HepG2 (cell line): ENCODE measurements at regions not wholly inside any gene's neighbourhood (a gene's known extent, or its start where the extent isn't known, plus 50 kb on each side); places are given as distances from the start of the nearest gene placed in this dataset.

Experiments
- ATAC-seq: fragments of 200-7000 bp; cut with Tn5 transposase; 3 replicates; pipeline ENCODE4 v1.9.1; 2020; ENCODE audit warnings: mild to moderate bottlenecking, moderate library complexity
- BruUV-seq: library from RNA; stranded (reverse); fragments of 400-500 nt; replicated peaks from 2 replicates; lab custom pipeline; 2021; lab: Mats Ljungman, UMichigan
- CTCF ChIA-PET: fragments of 300-600 bp; formaldehyde crosslinking; extraction: SDS; loops from one replicate; lab custom pipeline; 2021; ENCODE audit warnings: low total read pairs, inconsistent platforms, low intra/inter-chr PET ratio; lab: Yijun Ruan, JAX
- POLR2A ChIA-PET: fragments of 350-600 bp; sonication (Branson Sonifier 250); formaldehyde crosslinking; loops from one replicate; lab custom pipeline; 2020; ENCODE audit warnings: antibody characterized with exemption, inconsistent platforms; lab: Yijun Ruan, JAX
- DNase-seq: peaks from one replicate; pipeline ENCODE4 v3.0.0-alpha.2; 2015; ENCODE audit warnings: low spot score
- FAIRE-seq: peaks from 3 replicates; lab custom pipeline; 2011; peaks lifted over from hg19 to GRCh38; lab: Jason Lieb, UNC
- H2AFZ ChIP-seq: one replicate; pipeline ENCODE4 v1.6.1; 2011; ENCODE audit warnings: low read length, inconsistent platforms
- H3K27ac ChIP-seq: fragments of 300-600 bp; 3 replicates; pipeline ENCODE4 v1.8.0; 2011; ENCODE audit warnings: mixed run types, mild to moderate bottlenecking, mixed read lengths, low read length, inconsistent platforms; ENCODE audit not compliant: insufficient read depth; ENCODE audit errors: extremely low read length
- H3K27me3 ChIP-seq, 2 experiments: fragments of 200-600 bp in 1 of 2; 2 replicates in 1 of 2; 3 replicates in 1 of 2; pipeline versions ENCODE4 v1.6.0 to v1.8.0; 2011; ENCODE audit warnings: low read length in 2 of 2, mild to moderate bottlenecking in 2 of 2, moderate library complexity in 2 of 2, inconsistent platforms in 1 of 2; ENCODE audit not compliant: insufficient read depth in 2 of 2, control insufficient read depth in 1 of 2
- H3K36me3 ChIP-seq, 2 experiments: fragments of 200-600 bp in 1 of 2; replicated peaks in 1 of 2; 2 replicates in 1 of 2; 3 replicates in 1 of 2; pipeline versions ENCODE4 v1.5.1 to v1.8.0; 2011; ENCODE audit warnings: low read length in 2 of 2, inconsistent platforms in 1 of 2; ENCODE audit not compliant: insufficient read depth in 2 of 2, control insufficient read depth in 1 of 2
- H3K4me1 ChIP-seq: 2 replicates; pipeline ENCODE4 v1.5.1; 2012; ENCODE audit warnings: low read length, inconsistent platforms; ENCODE audit not compliant: insufficient read depth
- H3K4me2 ChIP-seq: 2 replicates; pipeline ENCODE4 v1.6.0; 2011; ENCODE audit warnings: low read depth, low read length, inconsistent platforms
- H3K4me3 ChIP-seq, 3 experiments: fragments of 200-600 bp in 1 of 3; sonication (generic), shearing (Covaris generic) in 1 of 3; replicated peaks in 1 of 3; 2 replicates each; pipeline ENCODE4 v1.5.1; 2011 to 2016; ENCODE audit warnings: low read length in 3 of 3, inconsistent platforms in 2 of 3, low read depth in 2 of 3, mild to moderate bottlenecking in 2 of 3, control low read depth in 1 of 3, mixed read lengths in 1 of 3; ENCODE audit not compliant: insufficient read depth in 1 of 3
- H3K79me2 ChIP-seq: one replicate; pipeline ENCODE4 v1.6.1; 2011; ENCODE audit warnings: low read length, inconsistent platforms; ENCODE audit not compliant: insufficient read depth
- H3K9ac ChIP-seq: 2 replicates; pipeline ENCODE4 v1.6.0; 2011; ENCODE audit warnings: mild to moderate bottlenecking, low read depth, low read length, inconsistent platforms; ENCODE audit not compliant: insufficient read depth
- H3K9me3 ChIP-seq: 2 replicates; pipeline ENCODE4 v1.5.1; 2012; ENCODE audit warnings: mild to moderate bottlenecking, low read length
- H4K20me1 ChIP-seq: 2 replicates; pipeline ENCODE4 v1.6.0; 2011; ENCODE audit warnings: inconsistent platforms, mild to moderate bottlenecking, low read length, moderate library complexity; ENCODE audit not compliant: insufficient read depth
- GATA4 ChIP-seq: sonication (generic); IDR thresholded peaks from 2 replicates; pipeline ENCODE4 v1.6.1; 2016; ENCODE audit warnings: antibody characterized with exemption, low read depth, borderline replicate concordance
- RBFOX2 ChIP-seq: fragments of 200-400 bp; formaldehyde crosslinking; IDR thresholded peaks from 2 replicates; pipeline ENCODE4 v1.6.1; 2017; ENCODE audit warnings: low read depth, mild to moderate bottlenecking, low read length
- REXO4 ChIP-seq: sonication (generic); formaldehyde crosslinking; IDR thresholded peaks from 2 replicates; pipeline ENCODE4 v1.8.0; 2022; ENCODE audit warnings: missing genetic modification reagents, mild to moderate bottlenecking, borderline replicate concordance
- SIN3A ChIP-seq: IDR thresholded peaks from 2 replicates; pipeline ENCODE4 v1.6.1; 2011; ENCODE audit warnings: low read depth, mild to moderate bottlenecking, control low read depth, low read length, borderline replicate concordance
- TOPORS ChIP-seq: sonication (generic); formaldehyde crosslinking; IDR thresholded peaks from 2 replicates; pipeline ENCODE4 v1.8.0; 2023; ENCODE audit warnings: mild to moderate bottlenecking, missing genetic modification reagents
- ZKSCAN8 ChIP-seq: IDR thresholded peaks from 2 replicates; pipeline ENCODE4 v1.6.1; 2016; ENCODE audit warnings: borderline replicate concordance, missing genetic modification reagents, missing compliant biosample characterization
- ZNF317 ChIP-seq: sonication (generic); formaldehyde crosslinking; IDR thresholded peaks from 2 replicates; pipeline ENCODE4 v1.5.0; 2020; ENCODE audit warnings: mild to moderate bottlenecking, missing genetic modification reagents
- ZNF44 ChIP-seq: sonication (generic); formaldehyde crosslinking; IDR thresholded peaks from 2 replicates; pipeline ENCODE4 v1.5.1; 2020; ENCODE audit warnings: mild to moderate bottlenecking, missing genetic modification reagents
- ZNF766 ChIP-seq: sonication (generic); formaldehyde crosslinking; IDR thresholded peaks from 2 replicates; pipeline ENCODE4 v1.5.0; 2020; ENCODE audit warnings: missing genetic modification reagents, borderline replicate concordance
- ZSCAN9 ChIP-seq: IDR thresholded peaks from 2 replicates; pipeline ENCODE4 v1.6.1; 2016; ENCODE audit warnings: borderline replicate concordance
- WGBS: methylation state at CpG from one replicate; pipeline ENCODE4 v1.1.6; 2017; ENCODE audit warnings: low lambda C conversion rate; 5-methylcytosine and 5-hydroxymethylcytosine counted together
- in situ Hi-C: cut with HindIII; loops from 2 replicates; pipeline ENCODE4 v1.10.0; 2017; ENCODE audit warnings: low pct_unique_long_range_greater_than_20kb; ENCODE audit not compliant: extremely low pct_ligation_motif_present
- intact Hi-C: fragments of 100-400 bp; cut with micrococcal nuclease; formaldehyde crosslinking; loops from one replicate; pipeline ENCODE4 v1.10.0; 2022; ENCODE audit not compliant: unreplicated experiment
- TF ChIP-seq, protein P1 (sequence below): sonication (generic); formaldehyde crosslinking; IDR thresholded peaks from 2 replicates; pipeline ENCODE4 v1.8.1; 2023; ENCODE audit warnings: mild to moderate bottlenecking, inconsistent platforms, moderate library complexity, missing genetic modification reagents, borderline replicate concordance
- TF ChIP-seq, protein P2 (sequence below): sonication (generic); formaldehyde crosslinking; IDR thresholded peaks from 2 replicates; pipeline ENCODE4 v1.4.0; 2020; ENCODE audit warnings: missing genetic modification reagents
- TF ChIP-seq, protein P3 (sequence below): sonication (generic); formaldehyde crosslinking; IDR thresholded peaks from 2 replicates; pipeline ENCODE4 v1.4.0; 2020; ENCODE audit warnings: missing genetic modification reagents, low read depth, mild to moderate bottlenecking, borderline replicate concordance

DNA sequence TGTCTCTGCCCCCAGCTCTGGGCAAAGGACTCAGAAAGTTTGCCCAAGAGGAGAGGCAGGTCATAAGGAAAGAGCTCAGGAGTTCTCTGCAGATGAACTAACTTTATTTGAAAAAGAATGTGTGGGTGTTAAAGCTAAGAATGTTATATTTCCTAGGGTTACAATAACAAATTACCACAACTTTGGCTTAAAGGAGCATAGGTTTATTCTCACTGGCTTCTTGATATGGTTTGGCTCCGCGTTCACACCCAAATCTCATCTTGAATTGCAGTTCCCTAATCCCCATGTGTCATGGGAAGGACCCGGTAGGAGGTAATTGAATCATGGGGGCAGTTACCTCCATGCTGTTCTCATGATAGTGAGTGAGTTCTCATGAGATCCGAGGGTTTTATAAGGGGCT, 383.7 kb upstream of the CFAP20DC start:
- Histone ChIP-seq H2AFZ (no peak overlapping the region), H3K4me1 (no peaks in the 10 kb centered on the region), H3K27me3 (peaks cover 0 to 10% of the 10 kb centered on the region in 2 experiments; a peak in 1 of 5 replicates)
- POLR2A ChIA-PET = no interaction called here
- no TSS peak for BruUV-seq
- intact Hi-C loops = no loop called here
- in situ Hi-C loops = no loop called here
- no peak for TF ChIP-seq ZNF44 (CRISPR knock-in tag)
- TF ChIP-seq, protein P1, sequence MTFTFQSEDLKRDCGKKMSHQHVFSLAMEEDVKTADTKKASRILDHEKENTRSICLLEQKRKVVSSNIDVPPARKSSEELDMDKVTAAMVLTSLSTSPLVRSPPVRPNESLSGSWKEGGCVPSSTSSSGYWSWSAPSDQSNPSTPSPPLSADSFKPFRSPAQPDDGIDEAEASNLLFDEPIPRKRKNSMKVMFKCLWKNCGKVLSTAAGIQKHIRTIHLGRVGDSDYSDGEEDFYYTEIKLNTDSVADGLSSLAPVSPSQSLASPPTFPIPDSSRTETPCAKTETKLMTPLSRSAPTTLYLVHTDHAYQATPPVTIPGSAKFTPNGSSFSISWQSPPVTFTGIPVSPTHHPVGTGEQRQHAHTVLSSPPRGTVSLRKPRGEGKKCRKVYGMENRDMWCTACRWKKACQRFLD = no peak
- TF ChIP-seq ZKSCAN8 (CRISPR knock-in tag) = no peak
- TF ChIP-seq SIN3A = no peak
- TF ChIP-seq ZNF317 = no peak
- TF ChIP-seq, protein P2, sequence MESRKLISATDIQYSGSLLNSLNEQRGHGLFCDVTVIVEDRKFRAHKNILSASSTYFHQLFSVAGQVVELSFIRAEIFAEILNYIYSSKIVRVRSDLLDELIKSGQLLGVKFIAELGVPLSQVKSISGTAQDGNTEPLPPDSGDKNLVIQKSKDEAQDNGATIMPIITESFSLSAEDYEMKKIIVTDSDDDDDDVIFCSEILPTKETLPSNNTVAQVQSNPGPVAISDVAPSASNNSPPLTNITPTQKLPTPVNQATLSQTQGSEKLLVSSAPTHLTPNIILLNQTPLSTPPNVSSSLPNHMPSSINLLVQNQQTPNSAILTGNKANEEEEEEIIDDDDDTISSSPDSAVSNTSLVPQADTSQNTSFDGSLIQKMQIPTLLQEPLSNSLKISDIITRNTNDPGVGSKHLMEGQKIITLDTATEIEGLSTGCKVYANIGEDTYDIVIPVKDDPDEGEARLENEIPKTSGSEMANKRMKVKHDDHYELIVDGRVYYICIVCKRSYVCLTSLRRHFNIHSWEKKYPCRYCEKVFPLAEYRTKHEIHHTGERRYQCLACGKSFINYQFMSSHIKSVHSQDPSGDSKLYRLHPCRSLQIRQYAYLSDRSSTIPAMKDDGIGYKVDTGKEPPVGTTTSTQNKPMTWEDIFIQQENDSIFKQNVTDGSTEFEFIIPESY (CRISPR knock-in tag) = no peak
- TF ChIP-seq, protein P3, sequence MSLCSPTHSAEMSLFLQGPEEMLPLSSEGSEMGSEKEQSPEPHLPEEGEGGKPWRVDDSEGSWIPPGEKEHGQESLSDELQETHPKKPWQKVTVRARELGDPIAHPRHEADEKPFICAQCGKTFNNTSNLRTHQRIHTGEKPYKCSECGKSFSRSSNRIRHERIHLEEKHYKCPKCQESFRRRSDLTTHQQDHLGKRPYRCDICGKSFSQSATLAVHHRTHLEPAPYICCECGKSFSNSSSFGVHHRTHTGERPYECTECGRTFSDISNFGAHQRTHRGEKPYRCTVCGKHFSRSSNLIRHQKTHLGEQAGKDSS (CRISPR knock-in tag) = no peak
- TF ChIP-seq ZSCAN9 (CRISPR knock-in tag) = no peak
- no peak for TF ChIP-seq REXO4 (CRISPR knock-in tag)
- TF ChIP-seq ZNF766 = no peak
- no peak for TF ChIP-seq GATA4
- no peak for TF ChIP-seq TOPORS (CRISPR knock-in tag)
- TF ChIP-seq RBFOX2 = no peak
- TF ChIP-seq, all 625 proteins: peak for 0
- FAIRE-seq (no peak), DNase-seq (no peak), ATAC-seq (no peak)
- no peak overlapping the region for H3K27ac ChIP-seq
- 22% methylated on average over 4 of the region's 4 CpGs for WGBS
- CTCF ChIA-PET = no interaction called here
- no peak overlapping the region for H3K4me2 ChIP-seq
- H3K9ac ChIP-seq = no peak overlapping the region
- no peaks in the 10 kb centered on the region for H3K9me3 ChIP-seq
- no peaks in the 10 kb centered on the region for H3K79me2 ChIP-seq
- H4K20me1 ChIP-seq = no peaks in the 10 kb centered on the region
- H3K36me3 ChIP-seq = no peaks in the 10 kb centered on the region
- H3K4me3 ChIP-seq = no peak overlapping the region
